IMR-90 (cell line): ENCODE measurements at regions not wholly inside any gene's neighbourhood (a gene's known extent, or its start where the extent isn't known, plus 50 kb on each side); places are given as distances from the start of the nearest gene placed in this dataset.

ENCODE experiments used
- ATAC-seq: fragments of 200-7000 bp; cut with Tn5 transposase; 2 replicates; pipeline ENCODE4 v1.9.1; 2020; ENCODE audit warnings: low read depth, mild to moderate bottlenecking, moderate library complexity
- BruUV-seq: library from RNA; stranded (reverse); fragments of 400-500 nt; replicated peaks from 2 replicates; lab custom pipeline; 2021; lab: Mats Ljungman, UMichigan
- CTCF ChIA-PET: fragments of 300-600 bp; formaldehyde crosslinking; extraction: SDS; loops from one replicate; lab custom pipeline; 2021; ENCODE audit warnings: antibody characterized with exemption; lab: Yijun Ruan, JAX
- POLR2A ChIA-PET: fragments of 300-600 bp; sonication (Branson Sonifier 250); formaldehyde crosslinking; loops from one replicate; lab custom pipeline; 2022; ENCODE audit warnings: antibody characterized with exemption; ENCODE audit not compliant: unreplicated experiment; lab: Charles Lee
- DNase-seq: peaks from one replicate; pipeline ENCODE4 v3.0.0; 2013
- H2AFZ ChIP-seq: replicated peaks from 2 replicates; pipeline ENCODE3; 2013; ENCODE audit warnings: low read length, mild to moderate bottlenecking; ENCODE audit not compliant: poor library complexity
- H2AK5ac ChIP-seq: 2 replicates; pipeline ENCODE4 v1.6.1; 2013; ENCODE audit warnings: low read depth, low read length, inconsistent platforms
- H2AK9ac ChIP-seq: replicated peaks from 2 replicates; pipeline ENCODE3; 2013; ENCODE audit warnings: mild to moderate bottlenecking, low read depth, low read length, moderate library complexity; ENCODE audit not compliant: poor library complexity
- H2BK120ac ChIP-seq: 2 replicates; pipeline ENCODE4 v1.6.1; 2013; ENCODE audit warnings: low read depth, low read length, inconsistent platforms
- H2BK15ac ChIP-seq: 3 replicates; pipeline ENCODE4 v1.6.1; 2013; ENCODE audit warnings: low read depth, low read length, inconsistent platforms
- H2BK20ac ChIP-seq: 2 replicates; pipeline ENCODE4 v1.6.1; 2013; ENCODE audit warnings: low read depth, mild to moderate bottlenecking, inconsistent platforms, low read length, moderate library complexity
- H2BK5ac ChIP-seq: 2 replicates; pipeline ENCODE4 v1.6.1; 2013; ENCODE audit warnings: mild to moderate bottlenecking, low read depth, low read length, inconsistent platforms; ENCODE audit not compliant: poor library complexity, severe bottlenecking
- H3K14ac ChIP-seq: replicated peaks from 2 replicates; pipeline ENCODE4 v1.6.1; 2013; ENCODE audit warnings: low read depth, low read length, inconsistent platforms
- H3K18ac ChIP-seq: 2 replicates; pipeline ENCODE4 v1.6.1; 2013; ENCODE audit warnings: low read depth, low read length, control low read depth
- H3K23ac ChIP-seq: 2 replicates; pipeline ENCODE4 v1.6.1; 2013; ENCODE audit warnings: low read depth, low read length, inconsistent platforms
- H3K27ac ChIP-seq: 2 replicates; pipeline ENCODE4 v1.5.1; 2013; ENCODE audit warnings: mild to moderate bottlenecking, control low read depth, low read length; ENCODE audit not compliant: insufficient read depth
- H3K27me3 ChIP-seq: 2 replicates; pipeline ENCODE4 v1.6.1; 2013; ENCODE audit warnings: low read length; ENCODE audit not compliant: control insufficient read depth, insufficient read depth
- H3K36me3 ChIP-seq: 2 replicates; pipeline ENCODE4 v1.6.1; 2013; ENCODE audit warnings: low read length, mixed read lengths; ENCODE audit not compliant: control insufficient read depth, insufficient read depth
- H3K4ac ChIP-seq: 2 replicates; pipeline ENCODE4 v1.6.1; 2013; ENCODE audit warnings: low read depth, low read length, inconsistent platforms
- H3K4me1 ChIP-seq: 2 replicates; pipeline ENCODE4 v1.6.1; 2013; ENCODE audit warnings: low read length, mixed read lengths; ENCODE audit not compliant: control insufficient read depth, insufficient read depth
- H3K4me2 ChIP-seq: 2 replicates; pipeline ENCODE4 v1.6.1; 2013; ENCODE audit warnings: low read depth, mild to moderate bottlenecking, control low read depth, low read length, moderate library complexity
- H3K4me3 ChIP-seq: 2 replicates; pipeline ENCODE4 v1.5.1; 2013; ENCODE audit warnings: low read depth, mild to moderate bottlenecking, control low read depth, low read length, moderate library complexity; ENCODE audit not compliant: insufficient read depth
- H3K56ac ChIP-seq: 2 replicates; pipeline ENCODE4 v1.6.1; 2013; ENCODE audit warnings: low read length, inconsistent platforms; ENCODE audit not compliant: insufficient read depth; ENCODE audit errors: extremely low read depth
- H3K79me1 ChIP-seq, 2 experiments: 2 replicates each; pipeline ENCODE4 v1.6.1; 2013; ENCODE audit warnings: low read length in 2 of 2, inconsistent platforms in 1 of 2, low read depth in 1 of 2
- H3K9ac ChIP-seq: 2 replicates; pipeline ENCODE4 v1.6.1; 2013; ENCODE audit warnings: low read depth, low read length, control low read depth
- H3K9me1 ChIP-seq: 2 replicates; pipeline ENCODE4 v1.6.1; 2013; ENCODE audit warnings: low read length, inconsistent platforms; ENCODE audit not compliant: insufficient read depth
- H3K9me3 ChIP-seq: 2 replicates; pipeline ENCODE4 v1.6.1; 2013; ENCODE audit warnings: low read length; ENCODE audit not compliant: control insufficient read depth, insufficient read depth
- H4K20me1 ChIP-seq: 2 replicates; pipeline ENCODE4 v1.6.1; 2013; ENCODE audit warnings: low read length, inconsistent platforms; ENCODE audit not compliant: insufficient read depth
- H4K5ac ChIP-seq: 2 replicates; pipeline ENCODE4 v1.6.1; 2013; ENCODE audit warnings: mild to moderate bottlenecking, low read depth, low read length, control low read depth
- H4K8ac ChIP-seq, 2 experiments: 2 replicates each; pipeline ENCODE4 v1.6.1; 2013; ENCODE audit warnings: low read depth in 2 of 2, low read length in 2 of 2, control low read depth in 1 of 2, inconsistent platforms in 1 of 2
- H4K91ac ChIP-seq: 2 replicates; pipeline ENCODE4 v1.6.1; 2013; ENCODE audit warnings: low read depth, low read length, inconsistent platforms; ENCODE audit not compliant: insufficient read depth
- RCOR1 ChIP-seq: IDR thresholded peaks from 2 replicates; pipeline ENCODE4 v1.6.1; 2012; ENCODE audit warnings: mild to moderate bottlenecking, low read length, improper control_type of control experiment; ENCODE audit not compliant: insufficient replicate concordance
- RFX5 ChIP-seq: IDR thresholded peaks from 2 replicates; pipeline ENCODE4 v1.8.0; 2012; ENCODE audit warnings: low read depth, mild to moderate bottlenecking, low read length, moderate library complexity
- WGBS, 2 experiments: methylation state at CpG; one replicate each; pipeline versions ENCODE4 v1.1.5 to v1.1.7; 2013; ENCODE audit warnings: missing lambda C conversion rate in 2 of 2; ENCODE audit not compliant: insufficient read length in 1 of 2; ENCODE audit errors: extremely low coverage in 2 of 2; 5-methylcytosine and 5-hydroxymethylcytosine counted together
- dilution Hi-C: fragments of 300-500 bp; cut with HindIII; formaldehyde crosslinking; loops from one replicate; pipeline ENCODE4 v1.14.3; 2018; ENCODE audit warnings: low sequenced_read_pairs; ENCODE audit not compliant: unreplicated experiment
- in situ Hi-C: fragments of 300-500 bp; cut with MboI; formaldehyde crosslinking; loops from 3 replicates; pipeline ENCODE4 v1.14.3; 2019; ENCODE audit warnings: low sequenced_read_pairs, inconsistent platforms, mixed read lengths
- intact Hi-C: fragments of 100-400 bp; cut with micrococcal nuclease; formaldehyde crosslinking; loops from 2 replicates; pipeline ENCODE4 v1.10.0; 2022

DNA sequence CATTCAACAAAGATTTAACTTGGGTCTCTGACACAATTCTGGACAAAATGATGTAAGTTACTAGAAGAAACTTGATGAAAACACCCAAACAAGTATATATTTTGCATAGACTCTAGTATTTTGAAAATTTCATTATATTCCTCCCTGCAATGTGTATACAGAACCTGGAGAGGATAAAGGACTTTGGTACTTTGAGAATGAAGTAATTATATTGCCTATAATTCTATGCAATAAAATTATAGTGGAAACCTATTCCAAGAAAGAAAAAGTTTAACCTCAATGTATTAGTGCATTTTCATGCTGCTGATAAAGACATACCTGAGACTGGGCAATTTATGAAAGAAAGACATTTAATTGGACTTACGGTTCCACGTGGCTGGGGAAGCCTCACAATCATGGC lies 1146.1 kb downstream of the KCNT2 start:
- no peak overlapping the region for H3K4me3 ChIP-seq
- no peak for TF ChIP-seq RCOR1
- TF ChIP-seq RFX5 = no peak
- WGBS, 2 experiments = no CpG with 5 or more reads among the region's 2 CpGs

More for the DNA sequence above, 1146.1 kb downstream of the KCNT2 start:
- Histone ChIP-seq H2BK20ac (no peak overlapping the region), H4K8ac (0 out of 4 replicates have a peak overlapping the region, but pooled peaks of 1 of the 2 experiments have one; percentile 21), H3K79me1 (no peaks in the 10 kb centered on the region), H3K27ac (no peak overlapping the region), H4K5ac (peak overlapping the region; percentile 63; the same call in 1 of the 2 replicates), H3K4me2 (no peak overlapping the region), H2BK15ac (no peak overlapping the region), H3K9me1 (no peaks in the 10 kb centered on the region), H3K4me1 (no peaks in the 10 kb centered on the region), H4K91ac (no peak overlapping the region), H3K14ac (no peak overlapping the region), H2AK9ac (no peak overlapping the region), H3K18ac (peak overlapping the region; percentile 86; the same call in 1 of the 2 replicates), H2BK5ac (peak overlapping the region; percentile 24), H3K23ac (no peak overlapping the region), H3K9ac (no peak overlapping the region), H3K27me3 (no peaks in the 10 kb centered on the region), H2BK120ac (no peak overlapping the region), H4K20me1 (no peaks in the 10 kb centered on the region), H3K9me3 (peaks cover 2% of the 10 kb centered on the region; the same call in 1 of the 2 replicates), H2AFZ (no peak overlapping the region), H3K36me3 (no peaks in the 10 kb centered on the region), H2AK5ac (no peak overlapping the region), H3K4ac (no peak overlapping the region), H3K56ac (no peak overlapping the region)
- no peak for ATAC-seq
- dilution Hi-C loops = no loop called here
- intact Hi-C loops = no loop called here
- no peak for DNase-seq
- BruUV-seq = no TSS peak
- in situ Hi-C loops = no loop called here
- POLR2A ChIA-PET = no interaction called here
- CTCF ChIA-PET = interaction anchor here (1.2 kb wide), 1 partner anchor 8 kb away, joined by 3 read pairs; no protein-coding TSS in a partner anchor
